ENCODE measurements at regions not wholly inside any gene's neighbourhood (a gene's known extent, or its start where the extent isn't known, plus 50 kb on each side); places are given as distances from the start of the nearest gene placed in this dataset.

- H3K27ac ChIP-seq (replicated peaks in 1 of 4): peak overlapping the region; percentile 24 to 71 (median 53)
- H3K27me3 ChIP-seq: no peaks in the 10 kb centered on the region
- H3K9me3 ChIP-seq: no peaks in the 10 kb centered on the region
- H3K4me1 ChIP-seq: peaks cover 37 to 74% (median 57%) of the 10 kb centered on the region in 4 donors
- H3K4me3 ChIP-seq: no peak overlapping the region
- DNase-seq (ENCODE audit: extremely low spot score): no peak
- H3K36me3 ChIP-seq: peaks cover 14 to 62% (median 20%) of the 10 kb centered on the region in 4 donors
- TF ChIP-seq CTCF (IDR thresholded peaks at IDR 0.05) (no peak), POLR2AphosphoS5 (IDR thresholded peaks at IDR 0.05) (no peak), EP300 (IDR thresholded peaks at IDR 0.05) (no peak), POLR2A (IDR thresholded peaks at IDR 0.05; ENCODE audit: low read depth) (no peak)
- 69% methylated on average over 7 of the region's 7 CpGs for WGBS
- intact Hi-C loops (cut with DNase I): no loop called here
Measured at GRCh38 chr12:124437121-124437520, 130.3 kb downstream of the NCOR2 start.

GRCh38 chr12:124436366-124436765, 131.0 kb downstream of the NCOR2 start:
- H3K9me3 ChIP-seq: no peaks in the 10 kb centered on the region
- intact Hi-C loops (cut with DNase I): no loop called here
- peak overlapping the region; percentile 28 to 71 (median 48) for H3K27ac ChIP-seq (replicated peaks in 1 of 4)
- WGBS: 62% methylated on average over 5 of the region's 8 CpGs
- no peak for DNase-seq (ENCODE audit: extremely low spot score)
- peaks cover 14 to 56% (median 20%) of the 10 kb centered on the region in 4 donors for H3K36me3 ChIP-seq
- TF ChIP-seq POLR2AphosphoS5 (IDR thresholded peaks at IDR 0.05): no peak
- no peak for TF ChIP-seq EP300 (IDR thresholded peaks at IDR 0.05)
- no peak for TF ChIP-seq POLR2A (IDR thresholded peaks at IDR 0.05; ENCODE audit: low read depth)
- TF ChIP-seq CTCF (IDR thresholded peaks at IDR 0.05): no peak
- H3K4me3 ChIP-seq: no peak overlapping the region
- H3K27me3 ChIP-seq: no peaks in the 10 kb centered on the region
- peaks cover 32 to 69% (median 50%) of the 10 kb centered on the region in 4 donors for H3K4me1 ChIP-seq

DNA sequence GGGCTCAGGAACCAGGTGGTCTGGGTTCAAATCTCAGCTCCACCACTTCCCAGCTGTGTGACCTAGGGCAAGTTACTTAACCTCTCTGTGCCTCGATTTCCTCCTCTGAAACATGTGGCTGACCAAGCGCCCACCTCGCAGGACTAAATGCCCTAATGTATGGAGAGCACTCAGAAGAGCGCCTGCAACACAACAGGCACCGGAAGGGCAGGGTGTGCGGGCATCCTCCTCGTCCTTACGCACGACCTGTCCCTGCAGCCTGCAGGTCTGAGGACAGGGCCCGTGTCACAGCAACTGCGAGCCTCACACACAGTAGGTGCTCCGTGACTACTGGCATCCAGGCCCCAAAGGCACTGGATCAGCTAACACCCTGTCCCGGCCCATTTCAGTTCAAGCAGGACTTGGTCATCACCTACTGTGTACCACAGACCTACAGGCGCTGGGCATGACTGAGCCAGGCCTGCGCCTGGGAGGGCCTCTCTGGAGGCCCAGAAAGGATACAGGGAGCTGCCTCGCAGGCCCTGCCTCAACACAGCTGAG, 131.5 kb downstream of the NCOR2 start:
- H3K27me3 ChIP-seq: no peaks in the 10 kb centered on the region
- peaks cover 27 to 65% (median 47%) of the 10 kb centered on the region in 4 donors for H3K4me1 ChIP-seq
- TF ChIP-seq CTCF (IDR thresholded peaks at IDR 0.05) (no peak), EP300 (IDR thresholded peaks at IDR 0.05) (no peak), POLR2A (IDR thresholded peaks at IDR 0.05; ENCODE audit: low read depth) (no peak), POLR2AphosphoS5 (IDR thresholded peaks at IDR 0.05) (no peak)
- 93% methylated on average over 12 of the region's 16 CpGs for WGBS
- intact Hi-C loops (cut with DNase I): no loop called here
- no peak for DNase-seq (ENCODE audit: extremely low spot score)
- H3K27ac ChIP-seq (replicated peaks in 1 of 4): peak overlapping the region; percentile 28 to 71 (median 48)
- H3K9me3 ChIP-seq: no peaks in the 10 kb centered on the region
- H3K36me3 ChIP-seq: peaks cover 14 to 56% (median 21%) of the 10 kb centered on the region in 4 donors
- H3K4me3 ChIP-seq: no peak overlapping the region

DNA sequence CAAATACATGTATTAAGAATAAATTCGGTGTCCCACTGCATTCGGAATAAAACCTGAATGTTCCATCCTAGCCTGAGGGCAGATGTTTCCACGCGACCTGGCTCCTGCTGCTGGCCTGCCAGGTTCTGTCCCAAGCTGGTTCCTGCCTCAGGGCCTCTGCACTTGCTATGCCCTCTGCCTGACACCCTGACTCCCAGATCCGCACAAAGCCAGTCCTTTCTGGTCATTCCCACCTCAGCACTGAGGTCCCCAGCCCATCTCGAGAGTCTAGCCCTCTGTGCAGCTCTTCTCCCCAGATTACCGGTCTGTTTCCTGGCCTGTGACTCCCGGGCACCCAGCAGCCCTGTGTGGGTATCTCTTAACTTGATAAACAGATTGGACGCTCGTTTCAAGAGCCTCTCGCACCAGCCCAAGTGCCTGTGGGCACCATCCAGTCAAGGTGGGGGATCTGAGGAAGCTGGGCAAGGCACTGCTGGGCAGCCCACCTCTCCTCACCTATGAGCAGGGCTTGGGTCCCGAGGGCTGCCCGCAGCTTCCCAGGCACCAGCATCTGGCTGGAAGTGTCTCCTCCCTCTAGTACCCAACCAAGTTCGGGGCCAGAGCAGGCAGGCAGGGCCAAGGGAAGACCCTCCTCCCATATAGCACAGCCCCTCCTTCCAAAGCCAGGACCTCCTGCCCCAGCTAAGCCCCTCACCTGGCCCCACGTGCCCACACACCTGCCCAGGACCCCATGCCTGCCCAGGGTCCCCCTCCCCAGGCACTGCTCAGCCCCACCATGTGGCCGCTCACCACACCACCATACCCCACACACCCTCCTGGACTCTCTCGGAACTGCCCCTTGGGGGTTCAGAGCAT, 132.2 kb downstream of the NCOR2 start:
- no peak for DNase-seq (ENCODE audit: extremely low spot score)
- TF ChIP-seq POLR2A (IDR thresholded peaks at IDR 0.05; ENCODE audit: low read depth) (no peak), EP300 (IDR thresholded peaks at IDR 0.05) (no peak), POLR2AphosphoS5 (IDR thresholded peaks at IDR 0.05) (no peak), CTCF (IDR thresholded peaks at IDR 0.05) (no peak)
- Histone ChIP-seq H3K4me3 (no peak overlapping the region), H3K27ac (replicated peaks in 1 of 4) (peak overlapping the region; percentile 28 to 71 (median 48)), H3K4me1 (peaks cover 20 to 60% (median 46%) of the 10 kb centered on the region in 4 donors), H3K27me3 (no peaks in the 10 kb centered on the region), H3K9me3 (no peaks in the 10 kb centered on the region), H3K36me3 (peaks cover 14 to 56% (median 27%) of the 10 kb centered on the region in 4 donors)
- intact Hi-C loops (cut with DNase I): no loop called here
- 75% methylated on average over 16 of the region's 17 CpGs for WGBS
